SK-N-MC (cell line): ENCODE measurements at regions not wholly inside any gene's neighbourhood (a gene's known extent, or its start where the extent isn't known, plus 50 kb on each side); places are given as distances from the start of the nearest gene placed in this dataset.

Experiments
- DNase-seq: peaks from one replicate; pipeline ENCODE4 v3.0.0-alpha.2; 2011; ENCODE audit warnings: low read depth, low spot score
- H3K27ac ChIP-seq: fragments of 200-600 bp; sonication (generic); 2 replicates; pipeline ENCODE4 v1.5.1; 2016; ENCODE audit warnings: mixed run types
- H3K36me3 ChIP-seq: fragments of 200-600 bp; sonication (generic); 2 replicates; pipeline ENCODE4 v1.6.1; 2017; ENCODE audit warnings: antibody characterized with exemption, low read length, mixed read lengths; ENCODE audit not compliant: insufficient read depth
- H3K4me3 ChIP-seq: fragments of 200-600 bp; sonication (generic); 2 replicates; pipeline ENCODE4 v1.5.1; 2016
- H3K9ac ChIP-seq: fragments of 200-600 bp; sonication (generic); 2 replicates; pipeline ENCODE4 v1.8.0; 2017; ENCODE audit warnings: mixed run types, mixed read lengths; ENCODE audit not compliant: insufficient read length
- H3K9me3 ChIP-seq: fragments of 200-600 bp; sonication (generic); 2 replicates; pipeline ENCODE4 v1.6.1; 2017; ENCODE audit warnings: low read depth, mild to moderate bottlenecking, antibody characterized with exemption, low read length, moderate library complexity, mixed read lengths
- EZH2 ChIP-seq: fragments of 200-600 bp; sonication (generic); IDR thresholded peaks from one replicate; pipeline ENCODE4 v1.6.1; 2017; ENCODE audit warnings: antibody characterized with exemption
- FOXP2 ChIP-seq: optimal IDR thresholded peaks from 2 replicates; pipeline ENCODE3; 2011; ENCODE audit warnings: mild to moderate bottlenecking, moderate library complexity; ENCODE audit not compliant: insufficient read depth; ENCODE audit errors: extremely low read length, control extremely low read depth
- POLR2AphosphoS5 ChIP-seq: IDR thresholded peaks from 2 replicates; pipeline ENCODE4 v1.6.1; 2012; ENCODE audit warnings: mild to moderate bottlenecking, low read depth, low read length, borderline replicate concordance

DNA sequence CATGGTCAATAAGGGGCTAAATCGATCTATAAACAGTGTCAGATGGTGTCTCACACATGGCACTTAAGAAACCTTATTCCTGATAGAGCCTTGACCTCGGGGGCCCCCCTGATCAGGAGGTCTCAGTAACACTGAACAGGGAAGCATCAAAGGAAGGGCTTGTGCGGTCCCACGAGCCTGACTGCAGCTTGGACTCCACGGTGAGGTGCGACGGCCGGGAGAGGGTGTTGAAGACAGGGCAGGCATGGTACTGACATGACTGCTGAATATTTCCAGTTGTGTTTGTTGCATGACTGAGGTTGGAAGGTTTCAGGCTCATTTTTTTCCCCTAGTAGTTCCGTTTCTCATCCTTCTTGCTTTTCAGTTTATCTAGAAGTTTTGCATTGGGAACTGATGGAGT lies 107.1 kb upstream of the JAG1 start:
- TF ChIP-seq POLR2AphosphoS5 (no peak), FOXP2 (no peak), EZH2 (no peak)
- no peak for DNase-seq
- Histone ChIP-seq H3K27ac (no peak overlapping the region), H3K4me3 (no peak overlapping the region), H3K9me3 (no peaks in the 10 kb centered on the region), H3K36me3 (no peaks in the 10 kb centered on the region), H3K9ac (no peak overlapping the region)

DNA sequence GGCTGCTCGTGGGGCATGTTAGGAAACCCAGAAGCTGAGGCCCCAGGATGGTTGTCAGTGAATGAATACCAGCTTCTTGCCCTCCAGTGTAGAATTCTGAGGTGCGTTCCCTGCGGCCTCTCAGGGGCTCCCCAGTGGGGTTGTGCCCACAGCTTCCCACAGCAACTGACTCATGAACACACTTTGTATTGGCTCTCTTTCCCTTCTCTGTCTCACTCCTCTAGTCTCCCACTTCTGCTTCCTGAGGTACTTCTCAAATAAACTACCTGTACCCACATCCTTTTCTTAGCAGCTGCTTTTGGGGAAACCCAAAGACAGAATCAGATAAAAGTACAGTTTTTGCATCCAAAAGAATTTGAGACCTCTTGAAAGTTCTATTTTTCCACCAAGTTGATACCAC lies 107.7 kb upstream of the JAG1 start:
- TF ChIP-seq EZH2 (no peak), POLR2AphosphoS5 (no peak), FOXP2 (no peak)
- no peak for DNase-seq
- Histone ChIP-seq H3K27ac (no peak overlapping the region), H3K9ac (no peak overlapping the region), H3K9me3 (no peaks in the 10 kb centered on the region), H3K36me3 (no peaks in the 10 kb centered on the region), H3K4me3 (no peak overlapping the region)

DNA sequence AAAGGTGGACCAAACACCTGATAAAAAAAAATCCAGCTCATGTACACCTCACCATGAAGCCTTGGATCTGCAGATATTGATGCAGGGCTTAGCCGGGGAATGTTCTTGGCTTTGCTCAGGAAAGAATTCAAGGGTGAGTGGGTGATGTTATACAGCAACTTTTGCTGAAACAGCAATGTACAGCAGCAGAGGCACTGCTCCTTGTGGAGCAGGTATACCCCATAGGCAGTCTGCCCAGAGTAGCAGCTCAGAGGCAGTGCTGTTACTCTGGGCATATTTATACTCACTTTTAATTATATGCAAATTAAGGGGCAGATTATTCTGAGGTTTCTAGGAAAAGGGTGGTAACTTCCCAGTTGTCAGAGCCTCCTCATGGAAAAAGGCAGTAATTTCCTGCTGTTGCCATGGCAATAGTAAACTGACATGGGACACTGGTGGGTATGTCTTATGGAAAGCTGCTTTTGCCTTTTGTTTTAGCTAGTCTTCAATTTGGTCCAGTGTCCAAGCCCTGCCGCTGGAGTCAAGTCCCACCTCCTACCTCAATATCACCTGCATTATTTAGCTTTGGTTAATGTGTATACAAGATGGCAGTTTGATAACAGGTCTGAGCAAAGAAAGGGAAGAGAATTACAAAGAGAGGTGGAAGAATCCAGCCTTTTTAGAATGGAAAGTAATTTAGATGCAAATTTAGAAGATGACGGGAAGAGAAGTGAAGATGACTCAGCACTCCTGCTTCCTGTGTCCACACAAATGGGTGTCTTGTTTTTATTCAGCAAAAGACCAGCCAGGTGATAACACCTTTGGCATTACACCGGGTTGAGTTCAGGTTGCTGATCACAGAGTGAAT lies 110.1 kb upstream of the JAG1 start:
- TF ChIP-seq EZH2 (no peak), POLR2AphosphoS5 (no peak), FOXP2 (no peak)
- DNase-seq = no peak
- Histone ChIP-seq H3K9me3 (no peaks in the 10 kb centered on the region), H3K9ac (no peak overlapping the region), H3K27ac (no peak overlapping the region), H3K36me3 (no peaks in the 10 kb centered on the region), H3K4me3 (no peak overlapping the region)

GRCh38 chr20:10784554-10785183 lies 110.9 kb upstream of the JAG1 start:
- no peak for DNase-seq
- H3K9ac ChIP-seq = no peak overlapping the region
- H3K27ac ChIP-seq = no peak overlapping the region
- no peaks in the 10 kb centered on the region for H3K9me3 ChIP-seq
- no peak overlapping the region for H3K4me3 ChIP-seq
- TF ChIP-seq EZH2 = no peak
- TF ChIP-seq FOXP2 = no peak
- TF ChIP-seq POLR2AphosphoS5 = no peak
- H3K36me3 ChIP-seq = no peaks in the 10 kb centered on the region

- DNase-seq = no peak
- Histone ChIP-seq H3K9me3 (no peaks in the 10 kb centered on the region), H3K9ac (no peak overlapping the region), H3K27ac (no peak overlapping the region), H3K4me3 (no peak overlapping the region), H3K36me3 (no peaks in the 10 kb centered on the region)
- TF ChIP-seq FOXP2 (no peak), POLR2AphosphoS5 (no peak), EZH2 (no peak)
These were observed 112.9 kb upstream of the JAG1 start for GRCh38 chr20:10786678-10787077.

GRCh38 chr20:10788055-10788454 lies 114.3 kb upstream of the JAG1 start:
- H3K36me3 ChIP-seq = no peaks in the 10 kb centered on the region
- no peak overlapping the region for H3K4me3 ChIP-seq
- H3K9ac ChIP-seq = no peak overlapping the region
- TF ChIP-seq FOXP2 (no peak), POLR2AphosphoS5 (no peak), EZH2 (no peak)
- H3K9me3 ChIP-seq = no peaks in the 10 kb centered on the region
- no peak for DNase-seq
- no peak overlapping the region for H3K27ac ChIP-seq

GRCh38 chr20:10788877-10789276 lies 115.1 kb upstream of the JAG1 start:
- Histone ChIP-seq H3K9me3 (no peaks in the 10 kb centered on the region), H3K27ac (no peak overlapping the region), H3K36me3 (no peaks in the 10 kb centered on the region), H3K9ac (no peak overlapping the region), H3K4me3 (no peak overlapping the region)
- no peak for TF ChIP-seq FOXP2
- no peak for TF ChIP-seq POLR2AphosphoS5
- TF ChIP-seq EZH2 = no peak
- no peak for DNase-seq

GRCh38 chr20:10789386-10789785 lies 115.6 kb upstream of the JAG1 start:
- Histone ChIP-seq H3K9ac (no peak overlapping the region), H3K36me3 (no peaks in the 10 kb centered on the region), H3K27ac (no peak overlapping the region), H3K4me3 (no peak overlapping the region), H3K9me3 (no peaks in the 10 kb centered on the region)
- no peak for DNase-seq
- TF ChIP-seq FOXP2 (no peak), EZH2 (no peak), POLR2AphosphoS5 (no peak)
